GM23338 (cell line): ENCODE measurements at regions not wholly inside any gene's neighbourhood (a gene's known extent, or its start where the extent isn't known, plus 50 kb on each side); places are given as distances from the start of the nearest gene placed in this dataset.

ENCODE experiments used
- CREB1 ChIP-seq: fragments of 250-450 bp; sonication (Bioruptor Pico); IDR thresholded peaks from 2 replicates; pipeline ENCODE4 v1.5.0; 2020; ENCODE audit warnings: low read depth, mild to moderate bottlenecking, moderate library complexity
- CTCF ChIP-seq, 2 experiments: fragments of 200-600 bp in 1 of 2; sonication (generic) in 1 of 2; conservative IDR thresholded peaks; 2 replicates each; pipeline versions ENCODE4 v1.5.1 to v1.6.1; 2016 to 2017; ENCODE audit warnings: antibody characterized with exemption in 2 of 2, low read depth in 2 of 2, mild to moderate bottlenecking in 2 of 2, moderate library complexity in 1 of 2
- EZH2phosphoT487 ChIP-seq: fragments of 200-600 bp; sonication (generic); IDR thresholded peaks from one replicate; pipeline ENCODE4 v1.8.1; 2018; ENCODE audit warnings: antibody characterized with exemption; ENCODE audit not compliant: unreplicated experiment
- NANOG ChIP-seq: IDR thresholded peaks from 2 replicates; pipeline ENCODE4 v1.6.1; 2016; ENCODE audit warnings: antibody characterized with exemption, borderline replicate concordance
- POLR2AphosphoS5 ChIP-seq: IDR thresholded peaks from 2 replicates; pipeline ENCODE4 v1.6.1; 2016; ENCODE audit warnings: antibody characterized with exemption, low read depth
- REST ChIP-seq: IDR thresholded peaks from one replicate; pipeline ENCODE4 v1.6.1; 2018; ENCODE audit warnings: antibody characterized with exemption; ENCODE audit not compliant: unreplicated experiment
- STAT1 ChIP-seq: IDR thresholded peaks from one replicate; pipeline ENCODE4 v1.6.1; 2016; ENCODE audit warnings: antibody characterized with exemption; ENCODE audit not compliant: unreplicated experiment

- TF ChIP-seq CTCF (conservative IDR thresholded peaks at IDR 0.05; ENCODE audit: low read depth in 2 of 2) (no peak), REST (no peak), POLR2AphosphoS5 (no peak), EZH2phosphoT487 (no peak), CREB1 (CRISPR knock-in tag) (no peak), NANOG (no peak), STAT1 (no peak)
These were observed 158.9 kb upstream of the FGGY start for GRCh38 chr1:59137968-59138367.
